OCI-LY3 (cell line): ENCODE measurements at regions not wholly inside any gene's neighbourhood (a gene's known extent, or its start where the extent isn't known, plus 50 kb on each side); places are given as distances from the start of the nearest gene placed in this dataset.

Experiments
- H2AFZ ChIP-seq: fragments of 200-600, 300-600 bp; shearing (Covaris generic); 2 replicates; pipeline ENCODE4 v1.6.0; 2014; ENCODE audit warnings: antibody characterized with exemption, low read depth, low read length
- H3K27ac ChIP-seq: fragments of 200-600, 300-600 bp; sonication (generic); 2 replicates; pipeline ENCODE4 v1.5.1; 2014; ENCODE audit warnings: mild to moderate bottlenecking, low read length, moderate library complexity, mixed read lengths
- H3K27me3 ChIP-seq: fragments of 200-600, 300-600 bp; sonication (generic); 2 replicates; pipeline ENCODE4 v1.6.1; 2014; ENCODE audit warnings: low read depth, low read length, mixed read lengths
- H3K36me3 ChIP-seq: fragments of 200-600, 300-600 bp; sonication (generic); replicated peaks from 2 replicates; pipeline ENCODE3; 2014; ENCODE audit warnings: low read depth, low read length, mixed read lengths
- H3K4me1 ChIP-seq: fragments of 300-600, 200-600 bp; sonication (generic); 2 replicates; pipeline ENCODE4 v1.6.1; 2014; ENCODE audit warnings: low read length, mixed read lengths
- H3K4me2 ChIP-seq: fragments of 200-600, 300-600 bp; sonication (generic); 2 replicates; pipeline ENCODE4 v1.6.1; 2014; ENCODE audit warnings: low read length, mixed read lengths
- H3K4me3 ChIP-seq: fragments of 300-600, 200-600 bp; sonication (generic); 2 replicates; pipeline ENCODE4 v1.5.1; 2014; ENCODE audit warnings: antibody characterized with exemption, mild to moderate bottlenecking, low read length, moderate library complexity
- H3K79me2 ChIP-seq: fragments of 300-600, 200-600 bp; shearing (Covaris generic); 2 replicates; pipeline ENCODE4 v1.6.1; 2014; ENCODE audit warnings: mild to moderate bottlenecking, low read length, mixed read lengths
- H3K9ac ChIP-seq: fragments of 300-600, 200-600 bp; shearing (Covaris generic); 2 replicates; pipeline ENCODE4 v1.6.0; 2014; ENCODE audit warnings: mild to moderate bottlenecking, low read length, moderate library complexity
- H3K9me3 ChIP-seq: fragments of 200-600, 300-600 bp; shearing (Covaris generic); 2 replicates; pipeline ENCODE4 v1.6.1; 2014; ENCODE audit warnings: low read length, mixed read lengths; ENCODE audit not compliant: insufficient read depth
- H4K20me1 ChIP-seq: fragments of 200-600, 300-600 bp; sonication (generic); 2 replicates; pipeline ENCODE4 v1.6.1; 2016; ENCODE audit warnings: low read length, mixed read lengths; ENCODE audit not compliant: insufficient read depth
- EZH2phosphoT487 ChIP-seq: fragments of 200-600 bp; shearing (Covaris generic); IDR thresholded peaks from 2 replicates; pipeline ENCODE4 v1.6.1; 2018; ENCODE audit warnings: antibody characterized with exemption, mixed run types, low read depth
- TF ChIP-seq, protein P1 (sequence below): fragments of 200-600, 300-600 bp; sonication (generic); IDR thresholded peaks from 2 replicates; pipeline ENCODE4 v1.5.1; 2014; ENCODE audit warnings: antibody characterized with exemption, low read length, low read depth

DNA sequence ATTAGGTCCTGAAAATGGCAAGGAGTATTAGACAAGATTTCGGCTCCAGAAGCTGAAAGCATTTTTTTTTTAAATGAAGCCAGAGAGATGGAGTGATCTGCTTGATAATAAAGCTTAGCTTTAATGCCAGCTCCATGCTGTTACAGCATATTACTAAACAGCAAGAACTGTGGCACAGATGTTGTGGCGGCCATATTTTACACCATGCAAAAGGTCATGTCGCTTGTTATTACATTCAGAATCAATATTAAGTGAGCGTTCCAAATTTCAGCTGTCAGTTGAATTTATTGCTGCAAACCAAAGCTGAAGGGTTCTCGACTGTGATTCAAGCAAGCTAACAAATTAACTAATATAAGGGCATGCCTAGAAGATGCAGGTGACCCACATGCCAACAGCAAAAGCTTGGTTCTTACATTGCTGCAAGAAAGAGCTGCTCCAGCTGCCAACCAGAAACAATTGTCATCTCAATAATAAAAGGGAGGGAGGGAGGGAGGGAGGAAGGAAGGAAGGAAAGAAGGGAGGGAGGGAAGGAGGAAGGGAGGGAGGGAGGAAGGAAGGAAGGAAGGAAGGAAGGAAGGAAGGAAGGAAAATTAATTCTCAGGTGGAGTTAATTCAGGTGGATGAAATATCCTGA lies 517.7 kb upstream of the WWC1 start:
- Histone ChIP-seq H2AFZ (no peak overlapping the region), H3K27ac (no peak overlapping the region), H3K4me3 (no peak overlapping the region), H3K27me3 (peaks cover 6% of the 10 kb centered on the region), H4K20me1 (no peaks in the 10 kb centered on the region), H3K36me3 (no peaks in the 10 kb centered on the region), H3K9me3 (no peaks in the 10 kb centered on the region), H3K4me1 (no peaks in the 10 kb centered on the region), H3K9ac (no peak overlapping the region), H3K4me2 (no peak overlapping the region), H3K79me2 (no peaks in the 10 kb centered on the region)
- TF ChIP-seq EZH2phosphoT487, result no peak
- TF ChIP-seq, protein P1, sequence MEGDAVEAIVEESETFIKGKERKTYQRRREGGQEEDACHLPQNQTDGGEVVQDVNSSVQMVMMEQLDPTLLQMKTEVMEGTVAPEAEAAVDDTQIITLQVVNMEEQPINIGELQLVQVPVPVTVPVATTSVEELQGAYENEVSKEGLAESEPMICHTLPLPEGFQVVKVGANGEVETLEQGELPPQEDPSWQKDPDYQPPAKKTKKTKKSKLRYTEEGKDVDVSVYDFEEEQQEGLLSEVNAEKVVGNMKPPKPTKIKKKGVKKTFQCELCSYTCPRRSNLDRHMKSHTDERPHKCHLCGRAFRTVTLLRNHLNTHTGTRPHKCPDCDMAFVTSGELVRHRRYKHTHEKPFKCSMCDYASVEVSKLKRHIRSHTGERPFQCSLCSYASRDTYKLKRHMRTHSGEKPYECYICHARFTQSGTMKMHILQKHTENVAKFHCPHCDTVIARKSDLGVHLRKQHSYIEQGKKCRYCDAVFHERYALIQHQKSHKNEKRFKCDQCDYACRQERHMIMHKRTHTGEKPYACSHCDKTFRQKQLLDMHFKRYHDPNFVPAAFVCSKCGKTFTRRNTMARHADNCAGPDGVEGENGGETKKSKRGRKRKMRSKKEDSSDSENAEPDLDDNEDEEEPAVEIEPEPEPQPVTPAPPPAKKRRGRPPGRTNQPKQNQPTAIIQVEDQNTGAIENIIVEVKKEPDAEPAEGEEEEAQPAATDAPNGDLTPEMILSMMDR, result no peak

DNA sequence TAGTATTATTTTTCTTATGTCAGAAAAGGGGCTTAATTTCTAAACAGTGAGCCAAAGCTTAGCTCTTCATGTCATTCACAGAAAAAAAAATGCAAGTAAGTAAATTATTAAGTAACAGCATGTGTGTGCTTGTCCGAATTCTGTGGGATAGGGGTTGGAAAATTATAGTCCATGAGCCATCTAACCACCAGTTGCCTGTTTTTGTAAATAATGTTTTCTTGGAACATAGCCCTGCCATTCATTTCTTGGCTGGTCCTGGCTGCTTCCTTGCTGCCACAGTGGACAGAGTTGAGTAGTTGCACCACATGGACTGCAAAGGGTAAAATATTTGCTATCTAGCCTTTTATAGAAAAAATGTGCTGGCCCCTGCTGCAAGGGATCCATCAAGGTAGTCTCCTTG lies 513.7 kb upstream of the WWC1 start:
- H3K4me2 ChIP-seq, result no peak overlapping the region
- H3K36me3 ChIP-seq, result no peaks in the 10 kb centered on the region
- H3K27ac ChIP-seq, result no peak overlapping the region
- H3K27me3 ChIP-seq, result peaks cover 4% of the 10 kb centered on the region
- no peak overlapping the region for H3K4me3 ChIP-seq
- TF ChIP-seq EZH2phosphoT487, result no peak
- TF ChIP-seq, protein P1, result no peak
- no peak overlapping the region for H3K9ac ChIP-seq
- no peak overlapping the region for H2AFZ ChIP-seq
- H3K9me3 ChIP-seq, result no peaks in the 10 kb centered on the region
- H3K79me2 ChIP-seq, result no peaks in the 10 kb centered on the region
- no peaks in the 10 kb centered on the region for H3K4me1 ChIP-seq
- no peaks in the 10 kb centered on the region for H4K20me1 ChIP-seq

DNA sequence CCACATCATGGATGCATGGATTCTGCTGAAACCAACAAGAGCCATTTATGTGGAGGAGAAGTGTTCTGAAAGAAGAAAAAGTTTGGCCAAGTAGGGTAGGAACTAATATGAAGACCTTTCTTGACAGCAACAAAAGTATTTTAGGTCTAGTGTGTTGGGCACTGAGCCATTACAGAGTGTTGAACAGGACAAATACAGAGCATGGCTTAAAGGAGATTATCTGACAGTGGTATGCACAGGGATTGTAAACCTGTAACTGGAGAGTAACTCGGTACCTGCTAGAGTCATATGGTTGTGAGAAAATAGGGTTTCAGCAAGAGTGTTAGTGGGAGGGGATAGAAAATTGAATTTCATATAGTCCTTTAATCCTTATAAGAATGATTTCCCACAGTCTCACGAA lies 513.2 kb upstream of the WWC1 start:
- Histone ChIP-seq H3K27ac (no peak overlapping the region), H3K27me3 (no peaks in the 10 kb centered on the region; the same call in 1 of the 2 replicates), H4K20me1 (no peaks in the 10 kb centered on the region), H3K9ac (no peak overlapping the region), H3K79me2 (no peaks in the 10 kb centered on the region), H3K9me3 (no peaks in the 10 kb centered on the region), H3K4me2 (no peak overlapping the region), H2AFZ (no peak overlapping the region), H3K4me1 (no peaks in the 10 kb centered on the region), H3K4me3 (no peak overlapping the region), H3K36me3 (no peaks in the 10 kb centered on the region)
- no peak for TF ChIP-seq EZH2phosphoT487
- TF ChIP-seq, protein P1, result no peak

DNA sequence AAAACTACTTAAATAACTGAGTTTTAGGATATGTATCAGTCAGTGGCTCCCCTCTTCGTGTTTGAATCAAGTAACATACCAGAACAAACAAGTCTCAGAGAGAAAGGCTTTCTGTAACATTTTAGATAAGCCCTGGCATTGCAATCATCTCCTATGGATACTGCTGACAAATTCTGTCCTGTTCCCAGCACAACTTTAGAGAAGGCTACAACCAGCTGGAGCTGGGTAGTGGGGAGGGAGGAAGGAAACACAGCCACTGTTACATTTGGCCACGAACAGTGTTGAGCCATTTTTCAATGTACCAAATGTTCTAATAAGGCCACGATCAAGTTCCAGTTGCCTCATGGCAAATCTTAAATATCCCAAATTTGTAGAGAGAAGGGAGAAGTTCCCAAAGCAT lies 511.8 kb upstream of the WWC1 start:
- H3K36me3 ChIP-seq, result no peaks in the 10 kb centered on the region
- no peak overlapping the region for H2AFZ ChIP-seq
- no peak overlapping the region for H3K4me3 ChIP-seq
- H4K20me1 ChIP-seq, result no peaks in the 10 kb centered on the region
- H3K9me3 ChIP-seq, result no peaks in the 10 kb centered on the region
- TF ChIP-seq EZH2phosphoT487, result no peak
- TF ChIP-seq, protein P1, result no peak
- H3K27me3 ChIP-seq, result no peaks in the 10 kb centered on the region
- H3K79me2 ChIP-seq, result no peaks in the 10 kb centered on the region
- H3K4me2 ChIP-seq, result no peak overlapping the region
- H3K4me1 ChIP-seq, result no peaks in the 10 kb centered on the region
- no peak overlapping the region for H3K27ac ChIP-seq
- H3K9ac ChIP-seq, result no peak overlapping the region
